Keratinocyte (primary cell): ENCODE measurements at regions not wholly inside any gene's neighbourhood (a gene's known extent, or its start where the extent isn't known, plus 50 kb on each side); places are given as distances from the start of the nearest gene placed in this dataset.

Experiments used
- DNase-seq: peaks from one replicate; pipeline ENCODE4 v3.0.0-alpha.2; 2011; ENCODE audit warnings: low read depth, missing footprints, low spot score
- FAIRE-seq: peaks from 2 replicates; lab custom pipeline; 2011; peaks lifted over from hg19 to GRCh38; lab: Jason Lieb, UNC
- H2AFZ ChIP-seq: 2 replicates; pipeline ENCODE4 v1.6.0; 2012; ENCODE audit warnings: low read length, control low read depth, inconsistent platforms; ENCODE audit not compliant: control insufficient read depth
- H3K27ac ChIP-seq: 2 replicates; pipeline ENCODE4 v1.5.1; 2011; ENCODE audit warnings: low read length; ENCODE audit not compliant: control insufficient read depth, insufficient read depth
- H3K27me3 ChIP-seq: 3 replicates; pipeline ENCODE4 v1.6.0; 2011; ENCODE audit warnings: low read length; ENCODE audit not compliant: control insufficient read depth, insufficient read depth; ENCODE audit errors: extremely low read depth
- H3K36me3 ChIP-seq, 2 experiments: 2 replicates in 1 of 2; 3 replicates in 1 of 2; pipeline ENCODE4 v1.5.1; 2011; ENCODE audit warnings: low read length in 2 of 2, mild to moderate bottlenecking in 1 of 2; ENCODE audit not compliant: control insufficient read depth in 2 of 2, insufficient read depth in 2 of 2; ENCODE audit errors: extremely low read depth in 1 of 2
- H3K4me1 ChIP-seq: 3 replicates; pipeline ENCODE4 v1.5.1; 2011; ENCODE audit warnings: low read length; ENCODE audit not compliant: control insufficient read depth, insufficient read depth; ENCODE audit errors: extremely low read depth
- H3K4me2 ChIP-seq: 3 replicates; pipeline ENCODE4 v1.6.0; 2011; ENCODE audit warnings: low read depth, low read length; ENCODE audit not compliant: control insufficient read depth, insufficient read depth; ENCODE audit errors: extremely low read depth
- H3K4me3 ChIP-seq, 3 experiments: fragments of 200-600 bp in 1 of 3; sonication (generic) in 1 of 3; 2 replicates in 2 of 3; 3 replicates in 1 of 3; pipeline ENCODE4 v1.5.1; 2011 to 2016; ENCODE audit warnings: low read length in 3 of 3, mild to moderate bottlenecking in 3 of 3, control low read depth in 2 of 3, inconsistent platforms in 1 of 3, low read depth in 1 of 3, mixed read lengths in 1 of 3, mixed run types in 1 of 3, moderate library complexity in 1 of 3; ENCODE audit not compliant: control insufficient read depth in 2 of 3, insufficient read depth in 2 of 3; ENCODE audit errors: extremely low read depth in 1 of 3
- H3K79me2 ChIP-seq: 2 replicates; pipeline ENCODE4 v1.6.0; 2012; ENCODE audit warnings: low read length; ENCODE audit not compliant: control insufficient read depth, insufficient read depth
- H3K9ac ChIP-seq: 3 replicates; pipeline ENCODE4 v1.6.0; 2011; ENCODE audit warnings: low read length; ENCODE audit not compliant: control insufficient read depth, insufficient read depth; ENCODE audit errors: extremely low read depth
- H3K9me1 ChIP-seq: 3 replicates; pipeline ENCODE4 v1.6.0; 2011; ENCODE audit warnings: low read length; ENCODE audit not compliant: control insufficient read depth, insufficient read depth; ENCODE audit errors: extremely low read depth
- H3K9me3 ChIP-seq: 2 replicates; pipeline ENCODE4 v1.5.1; 2012; ENCODE audit warnings: low read depth, low read length; ENCODE audit not compliant: control insufficient read depth
- H4K20me1 ChIP-seq: 3 replicates; pipeline ENCODE4 v1.6.0; 2011; ENCODE audit warnings: low read length; ENCODE audit not compliant: control insufficient read depth, insufficient read depth; ENCODE audit errors: extremely low read depth
- CTCF ChIP-seq, 3 experiments: IDR thresholded peaks in 1 of 3; conservative IDR thresholded peaks in 1 of 3; optimal IDR thresholded peaks in 1 of 3; 2 replicates in 2 of 3; 3 replicates in 1 of 3; pipeline versions ENCODE3 to v1.5.1; 2011; ENCODE audit warnings: low read length in 3 of 3, mild to moderate bottlenecking in 3 of 3, moderate library complexity in 2 of 3, control low read depth in 1 of 3, inconsistent platforms in 1 of 3; ENCODE audit not compliant: insufficient read depth in 2 of 3; ENCODE audit errors: extremely low read depth in 1 of 3
- EZH2 ChIP-seq: IDR thresholded peaks from one replicate; pipeline ENCODE4 v1.6.1; 2012; ENCODE audit warnings: inconsistent platforms, mild to moderate bottlenecking, low read length, moderate library complexity
- dilution Hi-C: fragments of 300-500 bp; cut with MboI; formaldehyde crosslinking; loops from one replicate; pipeline ENCODE4 v1.7.0; 2020; ENCODE audit warnings: low sequenced_read_pairs; ENCODE audit not compliant: extremely low pct_ligation_motif_present

GRCh38 chr6:18585032-18585573 is 198.0 kb downstream of the RNF144B start:
- H3K9me3 ChIP-seq: no peaks in the 10 kb centered on the region
- no peaks in the 10 kb centered on the region for H3K9me1 ChIP-seq
- H3K4me1 ChIP-seq: no peaks in the 10 kb centered on the region
- H2AFZ ChIP-seq: no peak overlapping the region
- dilution Hi-C loops: no loop called here
- H3K9ac ChIP-seq: no peak overlapping the region
- no peak for DNase-seq
- H3K4me3 ChIP-seq: no peak overlapping the region
- H3K79me2 ChIP-seq: no peaks in the 10 kb centered on the region
- no peak overlapping the region for H3K27ac ChIP-seq
- no peaks in the 10 kb centered on the region for H3K36me3 ChIP-seq
- no peaks in the 10 kb centered on the region for H4K20me1 ChIP-seq
- no peaks in the 10 kb centered on the region for H3K27me3 ChIP-seq
- no peak for FAIRE-seq
- TF ChIP-seq EZH2: no peak
- TF ChIP-seq CTCF (optimal IDR thresholded peaks at IDR 0.05 in 1 of 3, IDR thresholded peaks at IDR 0.05 in 1 of 3, conservative IDR thresholded peaks at IDR 0.05 in 1 of 3; ENCODE audit: extremely low read depth in 1 of 3, insufficient read depth in 2 of 3, low read length in 3 of 3): no peak
- H3K4me2 ChIP-seq: no peak overlapping the region

- Histone ChIP-seq H4K20me1 (no peaks in the 10 kb centered on the region), H3K9me1 (no peaks in the 10 kb centered on the region), H3K79me2 (no peaks in the 10 kb centered on the region), H3K27ac (no peak overlapping the region), H2AFZ (no peak overlapping the region), H3K4me1 (no peaks in the 10 kb centered on the region), H3K9ac (no peak overlapping the region), H3K9me3 (no peaks in the 10 kb centered on the region), H3K36me3 (no peaks in the 10 kb centered on the region), H3K4me3 (no peak overlapping the region), H3K4me2 (no peak overlapping the region), H3K27me3 (no peaks in the 10 kb centered on the region)
- no peak for FAIRE-seq
- TF ChIP-seq CTCF (optimal IDR thresholded peaks at IDR 0.05 in 1 of 3, IDR thresholded peaks at IDR 0.05 in 1 of 3, conservative IDR thresholded peaks at IDR 0.05 in 1 of 3; ENCODE audit: extremely low read depth in 1 of 3, insufficient read depth in 2 of 3, low read length in 3 of 3) (no peak), EZH2 (no peak)
- DNase-seq: no peak
- dilution Hi-C loops: no loop called here
Observed at GRCh38 chr6:18586133-18586532, 199.0 kb downstream of the RNF144B start.
